Esophagus muscularis mucosa (tissue), 3 donors: ENCODE measurements at regions not wholly inside any gene's neighbourhood (a gene's known extent, or its start where the extent isn't known, plus 50 kb on each side); places are given as distances from the start of the nearest gene placed in this dataset.

Source experiments
- EP300 ChIP-seq: sonication (generic); formaldehyde crosslinking; IDR thresholded peaks from one replicate; pipeline ENCODE4 v1.6.1; 2017; ENCODE audit warnings: antibody characterized with exemption
- TF ChIP-seq, protein P1 (sequence below), 3 experiments: fragments of 200-600 bp in 2 of 3; fragments of 450-650 bp in 1 of 3; sonication (generic) in 2 of 3; IDR thresholded peaks; one replicate each; pipeline ENCODE4 v1.5.1; 2017 to 2019; ENCODE audit warnings: antibody characterized with exemption in 3 of 3, mild to moderate bottlenecking in 2 of 3, moderate library complexity in 1 of 3

DNA sequence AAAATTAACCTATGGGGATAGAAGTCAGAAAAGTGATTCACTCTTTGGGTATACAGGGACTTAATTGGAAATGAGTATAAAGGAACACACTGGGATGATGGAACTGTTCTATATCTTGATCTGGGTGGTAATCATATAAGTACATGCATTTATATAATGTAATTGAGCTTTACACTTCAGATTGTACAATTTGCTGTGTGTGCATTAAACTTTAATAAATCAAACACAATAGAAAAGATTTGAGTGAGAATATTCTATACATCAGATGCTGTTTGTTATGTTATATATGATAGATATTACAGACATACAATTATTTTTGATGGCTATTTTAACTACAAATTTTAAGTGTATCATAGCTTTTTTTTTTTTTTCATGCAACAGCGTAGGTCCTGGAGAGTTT is 860.2 kb upstream of the ARPP21 start:
- TF ChIP-seq, protein P1, sequence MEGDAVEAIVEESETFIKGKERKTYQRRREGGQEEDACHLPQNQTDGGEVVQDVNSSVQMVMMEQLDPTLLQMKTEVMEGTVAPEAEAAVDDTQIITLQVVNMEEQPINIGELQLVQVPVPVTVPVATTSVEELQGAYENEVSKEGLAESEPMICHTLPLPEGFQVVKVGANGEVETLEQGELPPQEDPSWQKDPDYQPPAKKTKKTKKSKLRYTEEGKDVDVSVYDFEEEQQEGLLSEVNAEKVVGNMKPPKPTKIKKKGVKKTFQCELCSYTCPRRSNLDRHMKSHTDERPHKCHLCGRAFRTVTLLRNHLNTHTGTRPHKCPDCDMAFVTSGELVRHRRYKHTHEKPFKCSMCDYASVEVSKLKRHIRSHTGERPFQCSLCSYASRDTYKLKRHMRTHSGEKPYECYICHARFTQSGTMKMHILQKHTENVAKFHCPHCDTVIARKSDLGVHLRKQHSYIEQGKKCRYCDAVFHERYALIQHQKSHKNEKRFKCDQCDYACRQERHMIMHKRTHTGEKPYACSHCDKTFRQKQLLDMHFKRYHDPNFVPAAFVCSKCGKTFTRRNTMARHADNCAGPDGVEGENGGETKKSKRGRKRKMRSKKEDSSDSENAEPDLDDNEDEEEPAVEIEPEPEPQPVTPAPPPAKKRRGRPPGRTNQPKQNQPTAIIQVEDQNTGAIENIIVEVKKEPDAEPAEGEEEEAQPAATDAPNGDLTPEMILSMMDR (IDR thresholded peaks at IDR 0.05) = no peak
- no peak for TF ChIP-seq EP300
